ENCODE measurements at regions not wholly inside any gene's neighbourhood (a gene's known extent, or its start where the extent isn't known, plus 50 kb on each side); places are given as distances from the start of the nearest gene placed in this dataset.
"Not testable (repeated sequence)": the region's sequence is repeated elsewhere in the genome, so short reads cannot be mapped to it uniquely, and the experiment has no call there.

- no peak overlapping the region for H3K4me3 Mint-ChIP-seq
- no peak overlapping the region for H3K27ac Mint-ChIP-seq
- peaks cover 3% of the 10 kb centered on the region for H3K36me3 Mint-ChIP-seq
- H3K4me1 Mint-ChIP-seq, result no peaks in the 10 kb centered on the region
- no peaks in the 10 kb centered on the region for H3K27me3 Mint-ChIP-seq
- peaks cover 0 to 4% (median 2%) of the 10 kb centered on the region in 3 donors for H3K9me3 Mint-ChIP-seq
Observed at GRCh38 chr3:181530584-181530983, 181.1 kb upstream of the SOX2 start.

GRCh38 chr3:181521831-181522230 is 189.9 kb upstream of the SOX2 start:
- Mint-ChIP-seq H3K27me3 (no peaks in the 10 kb centered on the region), H3K27ac (no peak overlapping the region), H3K36me3 (no peaks in the 10 kb centered on the region), H3K9me3 (peaks cover 10 to 14% (median 14%) of the 10 kb centered on the region in 3 donors), H3K4me3 (no peak overlapping the region), H3K4me1 (no peaks in the 10 kb centered on the region)

- no peak overlapping the region for H3K27ac Mint-ChIP-seq
- no peak overlapping the region for H3K4me3 Mint-ChIP-seq
- no peaks in the 10 kb centered on the region for H3K36me3 Mint-ChIP-seq
- H3K9me3 Mint-ChIP-seq, result peaks cover 5 to 14% (median 10%) of the 10 kb centered on the region in 3 donors
- H3K4me1 Mint-ChIP-seq, result no peaks in the 10 kb centered on the region
- no peaks in the 10 kb centered on the region for H3K27me3 Mint-ChIP-seq
Observed at GRCh38 chr3:181518222-181518621, 193.5 kb upstream of the SOX2 start.

GRCh38 chr3:181512787-181513186 is 198.9 kb upstream of the SOX2 start:
- Mint-ChIP-seq H3K36me3 (no peaks in the 10 kb centered on the region), H3K27me3 (no peaks in the 10 kb centered on the region), H3K4me3 (no peak overlapping the region)

GRCh38 chr3:181510500-181510899 is 201.2 kb upstream of the SOX2 start:
- no peaks in the 10 kb centered on the region for H3K4me1 Mint-ChIP-seq
- no peaks in the 10 kb centered on the region for H3K27me3 Mint-ChIP-seq
- H3K36me3 Mint-ChIP-seq, result no peaks in the 10 kb centered on the region
- H3K4me3 Mint-ChIP-seq, result no peak overlapping the region
- no peak overlapping the region for H3K27ac Mint-ChIP-seq
- H3K9me3 Mint-ChIP-seq, result peaks cover 12 to 31% (median 14%) of the 10 kb centered on the region in 3 donors

More at GRCh38 chr3:181512787-181513186, 198.9 kb upstream of the SOX2 start:
- no peak overlapping the region for H3K27ac Mint-ChIP-seq
- H3K4me1 Mint-ChIP-seq, result no peaks in the 10 kb centered on the region
- H3K9me3 Mint-ChIP-seq, result peaks cover 11 to 41% (median 13%) of the 10 kb centered on the region in 3 donors

- Mint-ChIP-seq H3K27ac (no peak overlapping the region), H3K36me3 (no peaks in the 10 kb centered on the region), H3K9me3 (peaks cover 0 to 4% (median 0%) of the 10 kb centered on the region in 3 donors), H3K4me3 (no peak overlapping the region), H3K4me1 (no peaks in the 10 kb centered on the region), H3K27me3 (no peaks in the 10 kb centered on the region)
Observed at GRCh38 chr3:181497358-181497757, 214.4 kb upstream of the SOX2 start.

GRCh38 chr3:181493423-181493822 is 218.3 kb upstream of the SOX2 start:
- Mint-ChIP-seq H3K4me1 (no peaks in the 10 kb centered on the region), H3K27ac (no peak overlapping the region), H3K9me3 (peaks cover 2 to 3% (median 3%) of the 10 kb centered on the region in 3 donors), H3K4me3 (no peak overlapping the region), H3K36me3 (no peaks in the 10 kb centered on the region), H3K27me3 (no peaks in the 10 kb centered on the region)

- H3K36me3 Mint-ChIP-seq, result no peaks in the 10 kb centered on the region
- no peaks in the 10 kb centered on the region for H3K27me3 Mint-ChIP-seq
- no peak overlapping the region for H3K4me3 Mint-ChIP-seq
- peaks cover 0 to 2% (median 0%) of the 10 kb centered on the region in 3 donors for H3K4me1 Mint-ChIP-seq
- H3K27ac Mint-ChIP-seq, result no peak overlapping the region
- peaks cover 3 to 5% (median 3%) of the 10 kb centered on the region in 3 donors for H3K9me3 Mint-ChIP-seq
Observed at GRCh38 chr3:181488536-181488935, 223.2 kb upstream of the SOX2 start.

- Mint-ChIP-seq H3K4me1 (peaks cover 0 to 2% (median 0%) of the 10 kb centered on the region in 3 donors), H3K4me3 (no peak overlapping the region), H3K27ac (no peak overlapping the region), H3K36me3 (no peaks in the 10 kb centered on the region), H3K9me3 (peaks cover 3 to 5% (median 3%) of the 10 kb centered on the region in 3 donors), H3K27me3 (no peaks in the 10 kb centered on the region)
Observed at GRCh38 chr3:181487236-181487978, 224.3 kb upstream of the SOX2 start.

GRCh38 chr3:181486141-181486885 is 225.4 kb upstream of the SOX2 start:
- H3K4me1 Mint-ChIP-seq, result peaks cover 0 to 2% (median 0%) of the 10 kb centered on the region in 3 donors
- H3K27ac Mint-ChIP-seq, result no peak overlapping the region
- peaks cover 3 to 5% (median 3%) of the 10 kb centered on the region in 3 donors for H3K9me3 Mint-ChIP-seq
- no peaks in the 10 kb centered on the region for H3K36me3 Mint-ChIP-seq
- no peak overlapping the region for H3K4me3 Mint-ChIP-seq
- H3K27me3 Mint-ChIP-seq, result no peaks in the 10 kb centered on the region

- no peak overlapping the region for H3K4me3 Mint-ChIP-seq
- no peak overlapping the region for H3K27ac Mint-ChIP-seq
- H3K4me1 Mint-ChIP-seq, result peaks cover 0 to 2% (median 0%) of the 10 kb centered on the region in 3 donors
- H3K9me3 Mint-ChIP-seq, result peaks cover 2 to 4% (median 3%) of the 10 kb centered on the region in 3 donors
- H3K27me3 Mint-ChIP-seq, result no peaks in the 10 kb centered on the region
- no peaks in the 10 kb centered on the region for H3K36me3 Mint-ChIP-seq
Observed at GRCh38 chr3:181484026-181484425, 227.7 kb upstream of the SOX2 start.

GRCh38 chr3:181475146-181475545 is 236.6 kb upstream of the SOX2 start:
- H3K36me3 Mint-ChIP-seq, H3K4me1 Mint-ChIP-seq, H3K4me3 Mint-ChIP-seq, H3K27ac Mint-ChIP-seq, H3K27me3 Mint-ChIP-seq: not testable (repeated sequence)
- peaks cover 8 to 29% (median 20%) of the 10 kb centered on the region in 3 donors for H3K9me3 Mint-ChIP-seq

- Mint-ChIP-seq H3K4me1 (no peaks in the 10 kb centered on the region), H3K36me3 (no peaks in the 10 kb centered on the region), H3K9me3 (peaks cover 7 to 31% (median 17%) of the 10 kb centered on the region in 3 donors), H3K27ac (no peak overlapping the region), H3K27me3 (no peaks in the 10 kb centered on the region), H3K4me3 (no peak overlapping the region)
Observed at GRCh38 chr3:181470349-181470748, 241.4 kb upstream of the SOX2 start.

GRCh38 chr3:181464033-181464694 is 247.6 kb upstream of the SOX2 start:
- Mint-ChIP-seq H3K27me3 (no peaks in the 10 kb centered on the region), H3K4me3 (no peak overlapping the region), H3K36me3 (no peaks in the 10 kb centered on the region), H3K27ac (no peak overlapping the region), H3K9me3 (peaks cover 0 to 3% (median 0%) of the 10 kb centered on the region in 3 donors), H3K4me1 (no peaks in the 10 kb centered on the region)

- Mint-ChIP-seq H3K27me3 (no peaks in the 10 kb centered on the region), H3K4me3 (no peak overlapping the region), H3K36me3 (no peaks in the 10 kb centered on the region), H3K4me1 (no peaks in the 10 kb centered on the region), H3K9me3 (no peaks in the 10 kb centered on the region), H3K27ac (no peak overlapping the region)
Observed at GRCh38 chr3:181461381-181461780, 250.3 kb upstream of the SOX2 start.
